HG03097 (cell line): ENCODE measurements at regions not wholly inside any gene's neighbourhood (a gene's known extent, or its start where the extent isn't known, plus 50 kb on each side); places are given as distances from the start of the nearest gene placed in this dataset.

Experiments used
- ATAC-seq: cut with Tn5 transposase; IDR thresholded peaks from one replicate; pipeline ENCODE4 v1.9.1; 2021; ENCODE audit not compliant: unreplicated experiment, low FRiP score

- ATAC-seq = peak; percentile 59
Measured at GRCh38 chr9:68643901-68644809, 60.9 kb upstream of the PIP5K1B start.

- no peak for ATAC-seq
Measured at GRCh38 chr9:68644831-68645230, 60.2 kb upstream of the PIP5K1B start.

- ATAC-seq = no peak
Measured at GRCh38 chr9:68648164-68648563, 56.9 kb upstream of the PIP5K1B start.

- peak; percentile 30 for ATAC-seq
Measured at GRCh38 chr9:68648971-68649370, 56.1 kb upstream of the PIP5K1B start.

GRCh38 chr9:68651280-68651893, 53.7 kb upstream of the PIP5K1B start:
- no peak for ATAC-seq

GRCh38 chr9:68653141-68653595, 51.9 kb upstream of the PIP5K1B start:
- ATAC-seq = peak; percentile 61

GRCh38 chr9:68654075-68654474, 51.0 kb upstream of the PIP5K1B start:
- ATAC-seq = no peak
